Fibroblast of lung (primary cell): ENCODE measurements at regions not wholly inside any gene's neighbourhood (a gene's known extent, or its start where the extent isn't known, plus 50 kb on each side); places are given as distances from the start of the nearest gene placed in this dataset.

Experiments
- DNase-seq, 2 donors: peaks; one replicate each; pipeline versions ENCODE4 v3.0.0 to v3.0.0-alpha.2; 2010; ENCODE audit warnings: low read depth in 2 of 2
- H2AFZ ChIP-seq: 2 replicates; pipeline ENCODE4 v1.5.1; 2012; ENCODE audit warnings: low read length, control low read depth, inconsistent platforms
- H3K27ac ChIP-seq: 2 replicates; pipeline ENCODE4 v1.5.1; 2011; ENCODE audit warnings: low read length, control low read depth; ENCODE audit not compliant: insufficient read depth
- H3K27me3 ChIP-seq: 2 replicates; pipeline ENCODE4 v1.5.1; 2011; ENCODE audit warnings: mild to moderate bottlenecking, low read length; ENCODE audit not compliant: control insufficient read depth, insufficient read depth
- H3K36me3 ChIP-seq: 2 replicates; pipeline ENCODE4 v1.5.1; 2011; ENCODE audit warnings: low read length; ENCODE audit not compliant: control insufficient read depth, insufficient read depth
- H3K4me1 ChIP-seq: 2 replicates; pipeline ENCODE4 v1.5.1; 2011; ENCODE audit warnings: low read length; ENCODE audit not compliant: control insufficient read depth, insufficient read depth; ENCODE audit errors: extremely low read depth
- H3K4me2 ChIP-seq: 2 replicates; pipeline ENCODE4 v1.5.1; 2011; ENCODE audit warnings: low read length, control low read depth; ENCODE audit not compliant: insufficient read depth; ENCODE audit errors: extremely low read depth
- H3K4me3 ChIP-seq, 4 experiments: fragments of 200-600 bp in 1 of 4; sonication (generic) in 1 of 4; replicated peaks in 1 of 4; 2 replicates each; pipeline ENCODE4 v1.5.1; 2011 to 2016; ENCODE audit warnings: low read length in 4 of 4, low read depth in 3 of 4, mild to moderate bottlenecking in 3 of 4, control low read depth in 2 of 4, inconsistent platforms in 1 of 4, mixed read lengths in 1 of 4; ENCODE audit not compliant: insufficient read depth in 1 of 4; ENCODE audit errors: control extremely low read depth in 1 of 4
- H3K79me2 ChIP-seq: 2 replicates; pipeline ENCODE4 v1.5.1; 2012; ENCODE audit warnings: mild to moderate bottlenecking, low read length, inconsistent platforms; ENCODE audit not compliant: control insufficient read depth, insufficient read depth
- H3K9ac ChIP-seq: 2 replicates; pipeline ENCODE4 v1.5.1; 2011; ENCODE audit warnings: mild to moderate bottlenecking, low read length, control low read depth; ENCODE audit not compliant: insufficient read depth
- H3K9me3 ChIP-seq: 2 replicates; pipeline ENCODE4 v1.5.1; 2012; ENCODE audit warnings: low read depth, low read length; ENCODE audit not compliant: control insufficient read depth, insufficient read depth
- H4K20me1 ChIP-seq: 2 replicates; pipeline ENCODE4 v1.5.1; 2011; ENCODE audit warnings: low read length; ENCODE audit not compliant: control insufficient read depth, insufficient read depth; ENCODE audit errors: extremely low read depth
- EZH2 ChIP-seq: IDR thresholded peaks from 2 replicates; pipeline ENCODE4 v1.5.1; 2012; ENCODE audit warnings: low read length, control low read depth, mild to moderate bottlenecking; ENCODE audit errors: missing control alignments
- TF ChIP-seq, protein P1 (sequence below), 2 donors: IDR thresholded peaks in 1 of 2; conservative IDR thresholded peaks in 1 of 2; 1 replicate in 1 of 2; 2 replicates in 1 of 2; pipeline ENCODE4 v1.5.1; 2011 to 2012; ENCODE audit warnings: low read length in 2 of 2, control low read depth in 1 of 2, inconsistent platforms in 1 of 2, low read depth in 1 of 2, mild to moderate bottlenecking in 1 of 2

DNA sequence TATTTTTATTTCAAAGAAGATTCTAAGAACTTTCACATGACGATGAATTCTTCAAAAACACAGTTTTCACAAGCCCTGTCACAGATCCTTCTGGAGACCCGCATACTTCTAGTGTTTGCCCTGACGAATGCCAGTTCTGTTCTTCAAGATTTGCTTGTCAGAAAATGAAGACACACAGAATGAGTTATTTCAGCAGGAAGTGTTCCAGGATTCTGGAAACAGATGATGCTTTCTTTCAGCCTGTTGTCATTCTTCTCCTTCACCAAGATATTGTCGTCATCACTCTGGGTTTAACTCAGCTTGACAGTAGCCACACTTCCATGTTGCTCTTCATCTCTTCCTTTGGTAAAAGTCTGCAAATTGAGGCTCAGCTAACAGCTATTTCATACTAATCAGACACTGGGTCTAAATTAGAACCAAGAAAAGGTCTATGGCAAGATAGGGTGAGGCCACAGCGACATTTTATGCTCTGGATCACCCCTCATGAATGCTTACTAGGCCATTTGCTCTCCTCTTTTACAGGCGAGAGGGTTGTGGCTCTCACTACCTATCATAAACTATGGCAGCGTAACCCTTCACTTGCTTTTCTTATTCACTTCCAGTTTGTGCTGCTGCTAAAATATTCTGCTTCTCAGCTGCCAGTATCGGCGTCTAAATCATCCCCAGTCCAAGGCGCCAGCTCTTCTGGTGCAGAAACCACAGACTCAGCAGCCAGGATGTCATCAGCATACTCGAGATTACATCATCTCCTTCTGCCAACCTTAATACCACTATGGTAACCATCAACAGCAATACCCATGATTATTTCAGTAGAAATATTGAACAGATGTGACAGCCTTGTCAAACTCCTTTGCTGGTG lies 159.6 kb upstream of the TBCA start:
- Histone ChIP-seq H3K27ac (no peak overlapping the region), H2AFZ (no peak overlapping the region), H3K9me3 (no peaks in the 10 kb centered on the region), H3K36me3 (no peaks in the 10 kb centered on the region), H4K20me1 (no peaks in the 10 kb centered on the region), H3K9ac (no peak overlapping the region), H3K27me3 (peaks cover 5% of the 10 kb centered on the region), H3K4me2 (no peak overlapping the region), H3K79me2 (no peaks in the 10 kb centered on the region), H3K4me3 (no peak overlapping the region), H3K4me1 (no peaks in the 10 kb centered on the region)
- DNase-seq, result peak; percentile 17 to 27
- TF ChIP-seq, protein P1, sequence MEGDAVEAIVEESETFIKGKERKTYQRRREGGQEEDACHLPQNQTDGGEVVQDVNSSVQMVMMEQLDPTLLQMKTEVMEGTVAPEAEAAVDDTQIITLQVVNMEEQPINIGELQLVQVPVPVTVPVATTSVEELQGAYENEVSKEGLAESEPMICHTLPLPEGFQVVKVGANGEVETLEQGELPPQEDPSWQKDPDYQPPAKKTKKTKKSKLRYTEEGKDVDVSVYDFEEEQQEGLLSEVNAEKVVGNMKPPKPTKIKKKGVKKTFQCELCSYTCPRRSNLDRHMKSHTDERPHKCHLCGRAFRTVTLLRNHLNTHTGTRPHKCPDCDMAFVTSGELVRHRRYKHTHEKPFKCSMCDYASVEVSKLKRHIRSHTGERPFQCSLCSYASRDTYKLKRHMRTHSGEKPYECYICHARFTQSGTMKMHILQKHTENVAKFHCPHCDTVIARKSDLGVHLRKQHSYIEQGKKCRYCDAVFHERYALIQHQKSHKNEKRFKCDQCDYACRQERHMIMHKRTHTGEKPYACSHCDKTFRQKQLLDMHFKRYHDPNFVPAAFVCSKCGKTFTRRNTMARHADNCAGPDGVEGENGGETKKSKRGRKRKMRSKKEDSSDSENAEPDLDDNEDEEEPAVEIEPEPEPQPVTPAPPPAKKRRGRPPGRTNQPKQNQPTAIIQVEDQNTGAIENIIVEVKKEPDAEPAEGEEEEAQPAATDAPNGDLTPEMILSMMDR (conservative IDR thresholded peaks at IDR 0.05 in 1 of 2, IDR thresholded peaks at IDR 0.05 in 1 of 2; ENCODE audit: low read depth in 1 of 2, low read length in 2 of 2), result no peak
- TF ChIP-seq EZH2, result no peak

DNA sequence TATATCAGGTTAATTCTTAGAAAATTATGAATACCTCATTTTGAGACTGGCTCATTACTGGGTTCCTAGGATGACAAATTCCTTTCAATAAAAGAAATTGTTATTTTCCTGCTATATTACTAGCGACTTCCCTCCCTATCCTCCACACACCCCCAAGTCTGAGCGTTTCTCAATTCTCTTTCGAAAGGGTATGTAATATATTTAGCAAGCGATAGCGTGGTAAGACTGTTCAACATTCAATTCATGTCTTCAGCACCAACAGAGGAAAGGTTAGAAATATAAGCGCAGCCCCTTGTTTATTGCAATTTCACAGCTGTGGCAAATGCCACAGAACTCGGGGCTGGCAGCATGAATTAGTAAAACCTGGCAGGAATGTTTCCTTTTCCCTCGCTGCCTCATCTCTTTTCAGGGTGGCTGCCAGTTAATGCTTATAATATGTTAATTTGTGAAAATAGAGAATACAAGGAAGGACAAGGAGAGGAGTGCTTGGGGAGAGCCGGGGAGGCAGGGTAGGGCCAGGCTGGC lies 152.7 kb upstream of the TBCA start:
- Histone ChIP-seq H3K9ac (no peak overlapping the region), H3K27ac (no peak overlapping the region), H3K4me3 (no peak overlapping the region), H2AFZ (no peak overlapping the region), H4K20me1 (no peaks in the 10 kb centered on the region), H3K4me1 (no peaks in the 10 kb centered on the region), H3K79me2 (no peaks in the 10 kb centered on the region), H3K27me3 (peaks cover 13% of the 10 kb centered on the region), H3K36me3 (no peaks in the 10 kb centered on the region), H3K9me3 (no peaks in the 10 kb centered on the region), H3K4me2 (no peak overlapping the region)
- TF ChIP-seq EZH2, result no peak
- TF ChIP-seq, protein P1 (conservative IDR thresholded peaks at IDR 0.05 in 1 of 2, IDR thresholded peaks at IDR 0.05 in 1 of 2; ENCODE audit: low read depth in 1 of 2, low read length in 2 of 2), result no peak
- DNase-seq, result no peak

DNA sequence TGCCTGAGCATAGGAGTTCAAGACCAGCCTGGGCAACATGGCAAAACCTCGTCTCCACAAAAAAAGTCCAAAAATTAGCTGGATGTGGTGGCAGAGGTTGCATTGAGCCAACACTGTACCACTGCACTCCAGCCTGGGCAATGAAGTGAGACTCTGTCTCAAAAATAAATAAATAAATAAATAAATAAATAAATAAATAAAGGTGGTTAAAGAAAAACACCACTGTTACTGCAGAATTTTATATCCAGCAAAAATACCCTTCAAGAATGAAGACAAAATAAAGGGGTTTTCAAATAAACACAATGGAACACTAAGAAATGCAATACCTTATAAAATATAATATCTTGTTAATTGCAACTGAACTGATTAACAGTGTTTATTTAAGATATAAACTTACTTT lies 150.2 kb upstream of the TBCA start:
- no peak for DNase-seq
- H3K9me3 ChIP-seq, result no peaks in the 10 kb centered on the region
- H3K27me3 ChIP-seq, result peaks cover 11% of the 10 kb centered on the region
- H3K79me2 ChIP-seq, result no peaks in the 10 kb centered on the region
- no peak overlapping the region for H3K9ac ChIP-seq
- no peak overlapping the region for H3K4me3 ChIP-seq
- H3K27ac ChIP-seq, result no peak overlapping the region
- H3K36me3 ChIP-seq, result no peaks in the 10 kb centered on the region
- TF ChIP-seq, protein P1 (conservative IDR thresholded peaks at IDR 0.05 in 1 of 2, IDR thresholded peaks at IDR 0.05 in 1 of 2; ENCODE audit: low read depth in 1 of 2, low read length in 2 of 2), result no peak
- no peak for TF ChIP-seq EZH2
- no peak overlapping the region for H2AFZ ChIP-seq
- H4K20me1 ChIP-seq, result no peaks in the 10 kb centered on the region
- no peak overlapping the region for H3K4me2 ChIP-seq
- H3K4me1 ChIP-seq, result no peaks in the 10 kb centered on the region
